ENCODE measurements at regions not wholly inside any gene's neighbourhood (a gene's known extent, or its start where the extent isn't known, plus 50 kb on each side); places are given as distances from the start of the nearest gene placed in this dataset.

DNA sequence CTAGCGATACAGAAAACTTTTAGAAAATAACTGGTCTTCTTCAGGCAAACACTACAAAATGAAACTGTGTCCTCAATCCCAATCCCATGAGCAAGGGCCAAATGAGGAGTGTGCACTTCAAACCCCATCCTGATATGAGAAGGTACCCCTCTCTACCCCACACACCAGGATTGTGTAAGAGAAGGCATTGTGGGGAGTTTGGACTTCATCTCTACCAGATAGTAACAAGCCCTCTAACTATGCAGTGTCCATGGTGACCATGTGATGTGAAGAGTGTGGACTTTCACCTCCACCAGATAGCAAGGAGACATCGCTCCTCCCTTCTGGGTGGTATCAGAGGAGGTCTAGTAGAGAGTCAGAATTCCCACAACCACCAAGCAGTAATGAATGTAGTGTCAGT is 769.3 kb downstream of the MECOM start (continued):
- TF ChIP-seq TFDP1 (CRISPR knock-in tag; IDR thresholded peaks at IDR 0.05; ENCODE audit: borderline replicate concordance) (no peak), TEAD3 (CRISPR knock-in tag; optimal IDR thresholded peaks at IDR 0.05; ENCODE audit: borderline replicate concordance) (peak; percentile 32), ZNF513 (CRISPR knock-in tag; conservative IDR thresholded peaks at IDR 0.05) (no peak), ZNF30 (CRISPR knock-in tag; IDR thresholded peaks at IDR 0.05) (no peak), PITX1 (CRISPR knock-in tag; IDR thresholded peaks at IDR 0.05) (no peak), ZKSCAN5 (CRISPR knock-in tag; IDR thresholded peaks at IDR 0.05) (no peak), ZNF331 (CRISPR knock-in tag; IDR thresholded peaks at IDR 0.05) (0 out of 2 replicates have a peak, but pooled peaks have one; percentile 28), MAF1 (CRISPR knock-in tag; IDR thresholded peaks at IDR 0.05; ENCODE audit: borderline replicate concordance) (no peak), RFX3 (CRISPR knock-in tag; IDR thresholded peaks at IDR 0.05) (peak; percentile 38; the same call in 1 of the 2 replicates), SP1 (IDR thresholded peaks at IDR 0.05) (no peak), SP1 (CRISPR knock-in tag; IDR thresholded peaks at IDR 0.05) (no peak), THAP8 (CRISPR knock-in tag; IDR thresholded peaks at IDR 0.05; ENCODE audit: borderline replicate concordance) (no peak), ZNF737 (CRISPR knock-in tag; IDR thresholded peaks at IDR 0.05; ENCODE audit: borderline replicate concordance) (no peak), BCL6 (CRISPR knock-in tag; IDR thresholded peaks at IDR 0.05) (no peak)
- TF ChIP-seq, protein P1, sequence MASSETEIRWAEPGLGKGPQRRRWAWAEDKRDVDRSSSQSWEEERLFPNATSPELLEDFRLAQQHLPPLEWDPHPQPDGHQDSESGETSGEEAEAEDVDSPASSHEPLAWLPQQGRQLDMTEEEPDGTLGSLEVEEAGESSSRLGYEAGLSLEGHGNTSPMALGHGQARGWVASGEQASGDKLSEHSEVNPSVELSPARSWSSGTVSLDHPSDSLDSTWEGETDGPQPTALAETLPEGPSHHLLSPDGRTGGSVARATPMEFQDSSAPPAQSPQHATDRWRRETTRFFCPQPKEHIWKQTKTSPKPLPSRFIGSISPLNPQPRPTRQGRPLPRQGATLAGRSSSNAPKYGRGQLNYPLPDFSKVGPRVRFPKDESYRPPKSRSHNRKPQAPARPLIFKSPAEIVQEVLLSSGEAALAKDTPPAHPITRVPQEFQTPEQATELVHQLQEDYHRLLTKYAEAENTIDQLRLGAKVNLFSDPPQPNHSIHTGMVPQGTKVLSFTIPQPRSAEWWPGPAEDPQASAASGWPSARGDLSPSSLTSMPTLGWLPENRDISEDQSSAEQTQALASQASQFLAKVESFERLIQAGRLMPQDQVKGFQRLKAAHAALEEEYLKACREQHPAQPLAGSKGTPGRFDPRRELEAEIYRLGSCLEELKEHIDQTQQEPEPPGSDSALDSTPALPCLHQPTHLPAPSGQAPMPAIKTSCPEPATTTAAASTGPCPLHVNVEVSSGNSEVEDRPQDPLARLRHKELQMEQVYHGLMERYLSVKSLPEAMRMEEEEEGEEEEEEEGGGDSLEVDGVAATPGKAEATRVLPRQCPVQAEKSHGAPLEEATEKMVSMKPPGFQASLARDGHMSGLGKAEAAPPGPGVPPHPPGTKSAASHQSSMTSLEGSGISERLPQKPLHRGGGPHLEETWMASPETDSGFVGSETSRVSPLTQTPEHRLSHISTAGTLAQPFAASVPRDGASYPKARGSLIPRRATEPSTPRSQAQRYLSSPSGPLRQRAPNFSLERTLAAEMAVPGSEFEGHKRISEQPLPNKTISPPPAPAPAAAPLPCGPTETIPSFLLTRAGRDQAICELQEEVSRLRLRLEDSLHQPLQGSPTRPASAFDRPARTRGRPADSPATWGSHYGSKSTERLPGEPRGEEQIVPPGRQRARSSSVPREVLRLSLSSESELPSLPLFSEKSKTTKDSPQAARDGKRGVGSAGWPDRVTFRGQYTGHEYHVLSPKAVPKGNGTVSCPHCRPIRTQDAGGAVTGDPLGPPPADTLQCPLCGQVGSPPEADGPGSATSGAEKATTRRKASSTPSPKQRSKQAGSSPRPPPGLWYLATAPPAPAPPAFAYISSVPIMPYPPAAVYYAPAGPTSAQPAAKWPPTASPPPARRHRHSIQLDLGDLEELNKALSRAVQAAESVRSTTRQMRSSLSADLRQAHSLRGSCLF (CRISPR knock-in tag; IDR thresholded peaks at IDR 0.05; ENCODE audit: borderline replicate concordance): no peak
- TF ChIP-seq, protein P2, sequence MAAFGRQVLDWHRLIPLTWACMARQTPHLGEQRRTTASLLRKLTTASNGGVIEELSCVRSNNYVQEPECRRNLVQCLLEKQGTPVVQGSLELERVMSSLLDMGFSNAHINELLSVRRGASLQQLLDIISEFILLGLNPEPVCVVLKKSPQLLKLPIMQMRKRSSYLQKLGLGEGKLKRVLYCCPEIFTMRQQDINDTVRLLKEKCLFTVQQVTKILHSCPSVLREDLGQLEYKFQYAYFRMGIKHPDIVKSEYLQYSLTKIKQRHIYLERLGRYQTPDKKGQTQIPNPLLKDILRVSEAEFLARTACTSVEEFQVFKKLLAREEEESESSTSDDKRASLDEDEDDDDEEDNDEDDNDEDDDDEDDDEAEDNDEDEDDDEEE (CRISPR knock-in tag; IDR thresholded peaks at IDR 0.05): no peak
- TF ChIP-seq, protein P3, sequence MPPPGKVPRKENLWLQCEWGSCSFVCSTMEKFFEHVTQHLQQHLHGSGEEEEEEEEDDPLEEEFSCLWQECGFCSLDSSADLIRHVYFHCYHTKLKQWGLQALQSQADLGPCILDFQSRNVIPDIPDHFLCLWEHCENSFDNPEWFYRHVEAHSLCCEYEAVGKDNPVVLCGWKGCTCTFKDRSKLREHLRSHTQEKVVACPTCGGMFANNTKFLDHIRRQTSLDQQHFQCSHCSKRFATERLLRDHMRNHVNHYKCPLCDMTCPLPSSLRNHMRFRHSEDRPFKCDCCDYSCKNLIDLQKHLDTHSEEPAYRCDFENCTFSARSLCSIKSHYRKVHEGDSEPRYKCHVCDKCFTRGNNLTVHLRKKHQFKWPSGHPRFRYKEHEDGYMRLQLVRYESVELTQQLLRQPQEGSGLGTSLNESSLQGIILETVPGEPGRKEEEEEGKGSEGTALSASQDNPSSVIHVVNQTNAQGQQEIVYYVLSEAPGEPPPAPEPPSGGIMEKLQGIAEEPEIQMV (CRISPR knock-in tag; IDR thresholded peaks at IDR 0.05; ENCODE audit: low read depth): no peak
- TF ChIP-seq, protein P4, sequence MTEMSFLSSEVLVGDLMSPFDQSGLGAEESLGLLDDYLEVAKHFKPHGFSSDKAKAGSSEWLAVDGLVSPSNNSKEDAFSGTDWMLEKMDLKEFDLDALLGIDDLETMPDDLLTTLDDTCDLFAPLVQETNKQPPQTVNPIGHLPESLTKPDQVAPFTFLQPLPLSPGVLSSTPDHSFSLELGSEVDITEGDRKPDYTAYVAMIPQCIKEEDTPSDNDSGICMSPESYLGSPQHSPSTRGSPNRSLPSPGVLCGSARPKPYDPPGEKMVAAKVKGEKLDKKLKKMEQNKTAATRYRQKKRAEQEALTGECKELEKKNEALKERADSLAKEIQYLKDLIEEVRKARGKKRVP (CRISPR knock-in tag; IDR thresholded peaks at IDR 0.05): no peak
